A673 (cell line): ENCODE measurements at regions not wholly inside any gene's neighbourhood (a gene's known extent, or its start where the extent isn't known, plus 50 kb on each side); places are given as distances from the start of the nearest gene placed in this dataset.

ENCODE experiments used
- BruUV-seq: library from RNA; stranded (reverse); fragments of 400-500 nt; replicated peaks from 2 replicates; lab custom pipeline; 2021; lab: Mats Ljungman, UMichigan
- CTCF ChIA-PET: fragments of 300-600 bp; sonication (Branson Sonifier 250); formaldehyde crosslinking; loops from one replicate; lab custom pipeline; 2022; ENCODE audit warnings: antibody characterized with exemption; lab: Charles Lee
- POLR2A ChIA-PET: fragments of 300-600 bp; sonication (Branson Sonifier 250); formaldehyde crosslinking; loops from one replicate; lab custom pipeline; 2022; ENCODE audit warnings: antibody characterized with exemption; ENCODE audit not compliant: low non-redundant PET; lab: Charles Lee
- DNase-seq: peaks from one replicate; pipeline ENCODE4 v3.0.0-alpha.2; 2015; ENCODE audit warnings: low spot score
- H3K27ac ChIP-seq: fragments of 200-600 bp; sonication (generic); 2 replicates; pipeline ENCODE4 v1.5.1; 2016; ENCODE audit warnings: mixed run types, low read depth, mild to moderate bottlenecking, mixed read lengths, antibody characterized with exemption, low read length; ENCODE audit not compliant: poor library complexity, severe bottlenecking
- H3K27me3 ChIP-seq: fragments of 200-600 bp; sonication (generic); replicated peaks from 2 replicates; pipeline ENCODE4 v1.6.1; 2017; ENCODE audit warnings: mixed run types, low read depth, mild to moderate bottlenecking, mixed read lengths, antibody characterized with exemption, low read length; ENCODE audit not compliant: insufficient read depth, poor library complexity
- H3K36me3 ChIP-seq: fragments of 200-600 bp; sonication (generic); 2 replicates; pipeline ENCODE4 v1.6.1; 2016; ENCODE audit warnings: mixed run types, mild to moderate bottlenecking, mixed read lengths, antibody characterized with exemption, low read length; ENCODE audit not compliant: insufficient read depth, poor library complexity, severe bottlenecking
- H3K4me1 ChIP-seq: fragments of 200-600 bp; sonication (generic); 2 replicates; pipeline ENCODE4 v1.6.1; 2017; ENCODE audit warnings: mixed run types, mild to moderate bottlenecking, mixed read lengths, antibody characterized with exemption, low read length; ENCODE audit not compliant: insufficient read depth, poor library complexity, severe bottlenecking
- H3K4me3 ChIP-seq: fragments of 200-600 bp; sonication (generic); 2 replicates; pipeline ENCODE4 v1.5.1; 2016; ENCODE audit warnings: low read depth, mixed run types, mild to moderate bottlenecking, mixed read lengths, low read length; ENCODE audit not compliant: poor library complexity, severe bottlenecking
- H3K9me3 ChIP-seq: fragments of 200-600 bp; sonication (generic); 2 replicates; pipeline ENCODE4 v1.6.1; 2016; ENCODE audit warnings: mixed run types, low read depth, mild to moderate bottlenecking, mixed read lengths, antibody characterized with exemption, low read length; ENCODE audit not compliant: poor library complexity, severe bottlenecking
- CTCF ChIP-seq: fragments of 300-800, 200-600 bp; sonication (generic); conservative IDR thresholded peaks from 2 replicates; pipeline ENCODE4 v1.5.1; 2017; ENCODE audit warnings: low read depth, mild to moderate bottlenecking, antibody characterized with exemption, low read length, moderate library complexity, mixed read lengths
- EZH2 ChIP-seq: fragments of 200-600 bp; sonication (generic); IDR thresholded peaks from 2 replicates; pipeline ENCODE4 v1.6.1; 2017; ENCODE audit warnings: borderline replicate concordance, low read depth, mild to moderate bottlenecking, mixed read lengths, antibody characterized with exemption, low read length; ENCODE audit not compliant: poor library complexity, severe bottlenecking
- intact Hi-C: fragments of 100-400 bp; cut with micrococcal nuclease; formaldehyde crosslinking; loops from one replicate; pipeline ENCODE4 v1.10.0; 2022; ENCODE audit not compliant: unreplicated experiment

- ChIA-PET CTCF (no interaction called here), POLR2A (no interaction called here)
- DNase-seq, result no peak
- TF ChIP-seq CTCF (no peak), EZH2 (no peak)
- intact Hi-C loops, result no loop called here
- H3K4me1 ChIP-seq, result peaks cover 9% of the 10 kb centered on the region
- H3K36me3 ChIP-seq, result no peaks in the 10 kb centered on the region
- H3K9me3 ChIP-seq, result no peaks in the 10 kb centered on the region
- no peak overlapping the region for H3K4me3 ChIP-seq
- no peaks in the 10 kb centered on the region for H3K27me3 ChIP-seq
- H3K27ac ChIP-seq, result no peak overlapping the region
- BruUV-seq, result no TSS peak
These were observed 88.7 kb upstream of the KRR1 start for GRCh38 chr12:75600146-75600545.

- no peak for TF ChIP-seq EZH2
- Histone ChIP-seq H3K4me1 (peaks cover 9% of the 10 kb centered on the region), H3K9me3 (no peaks in the 10 kb centered on the region), H3K4me3 (no peak overlapping the region), H3K27me3 (no peaks in the 10 kb centered on the region), H3K36me3 (no peaks in the 10 kb centered on the region), H3K27ac (no peak overlapping the region)
- POLR2A ChIA-PET, result no interaction called here
- BruUV-seq, result no TSS peak
- intact Hi-C loops, result no loop called here
- no peak for DNase-seq
- CTCF ChIA-PET, result no interaction called here
These were observed 87.7 kb upstream of the KRR1 start for GRCh38 chr12:75599061-75599460.

GRCh38 chr12:75596406-75596805, 85.0 kb upstream of the KRR1 start:
- no peak for TF ChIP-seq CTCF
- no peak for TF ChIP-seq EZH2
- CTCF ChIA-PET, result no interaction called here
- no peaks in the 10 kb centered on the region for H3K36me3 ChIP-seq

GRCh38 chr12:75592638-75593335, 81.4 kb upstream of the KRR1 start:
- Histone ChIP-seq H3K9me3 (no peaks in the 10 kb centered on the region), H3K27ac (no peak overlapping the region), H3K27me3 (no peaks in the 10 kb centered on the region), H3K4me1 (peaks cover 13% of the 10 kb centered on the region), H3K4me3 (no peak overlapping the region), H3K36me3 (no peaks in the 10 kb centered on the region)
- POLR2A ChIA-PET, result interaction anchor here (0.6 kb wide), 2 partner anchors 10 to 66 kb away, joined by 3 read pairs; no protein-coding TSS in a partner anchor
- DNase-seq, result no peak
- BruUV-seq, result no TSS peak
- CTCF ChIA-PET, result no interaction called here
- intact Hi-C loops, result no loop called here
- TF ChIP-seq CTCF, result no peak
- no peak for TF ChIP-seq EZH2

More at GRCh38 chr12:75596406-75596805, 85.0 kb upstream of the KRR1 start:
- POLR2A ChIA-PET, result no interaction called here
- intact Hi-C loops, result no loop called here
- H3K4me3 ChIP-seq, result no peak overlapping the region
- no peaks in the 10 kb centered on the region for H3K27me3 ChIP-seq
- DNase-seq, result no peak
- no TSS peak for BruUV-seq
- peaks cover 6% of the 10 kb centered on the region for H3K4me1 ChIP-seq
- H3K27ac ChIP-seq, result no peak overlapping the region
- no peaks in the 10 kb centered on the region for H3K9me3 ChIP-seq
